Stimulated activated CD8-positive, alpha-beta memory T cell treated with anti-CD3 and anti-CD28 coated beads, Interleukin-12 subunit alpha, Interleukin-12 subunit beta, amount 100 ng/mL, for 4 hours (primary cell): ENCODE measurements at regions not wholly inside any gene's neighbourhood (a gene's known extent, or its start where the extent isn't known, plus 50 kb on each side); places are given as distances from the start of the nearest gene placed in this dataset.

Experiments
- DNase-seq: peaks from one replicate; pipeline ENCODE4 v3.0.0-alpha.2; 2020; ENCODE audit warnings: low read depth

DNA sequence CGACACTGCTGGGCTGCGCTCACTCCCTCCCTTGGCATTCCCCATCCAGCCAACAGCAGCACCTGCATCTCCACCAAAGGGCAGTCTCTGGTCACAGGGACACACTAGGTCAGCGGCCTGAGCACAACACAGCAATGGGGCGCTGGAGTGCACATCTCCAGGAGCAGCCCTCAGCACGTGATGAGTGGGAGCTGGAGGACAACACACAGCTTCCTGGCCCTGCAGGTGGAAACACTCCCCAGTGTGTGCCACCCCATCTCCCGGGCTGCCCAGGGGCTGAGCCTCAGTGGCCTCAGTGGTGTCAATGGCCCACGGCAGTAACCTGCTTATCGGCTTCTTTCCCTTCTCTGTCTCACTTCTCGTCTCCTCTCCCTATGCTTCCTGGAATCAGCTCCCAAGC is 96.8 kb upstream of the VSTM2B start:
- no peak for DNase-seq

DNA sequence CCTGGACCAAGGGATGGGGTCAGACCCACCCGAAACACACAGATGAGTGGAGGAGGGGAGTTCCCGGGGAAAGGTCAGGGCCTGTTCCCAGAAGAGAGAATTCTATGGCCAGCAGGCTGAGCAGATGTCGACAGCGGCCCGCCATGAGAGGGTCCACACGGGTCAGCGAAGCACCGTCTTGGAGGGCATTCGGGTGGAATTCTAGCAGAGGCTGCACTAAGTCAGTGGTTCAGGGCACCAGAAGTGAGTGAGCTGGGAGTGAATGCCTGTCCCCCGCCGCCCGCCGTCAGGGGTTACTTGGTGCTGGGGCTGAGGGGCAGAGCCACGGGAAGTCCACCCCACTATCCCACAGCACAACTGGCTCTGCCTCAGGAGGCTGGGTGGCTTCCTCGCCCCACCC is 96.2 kb upstream of the VSTM2B start:
- no peak for DNase-seq

DNA sequence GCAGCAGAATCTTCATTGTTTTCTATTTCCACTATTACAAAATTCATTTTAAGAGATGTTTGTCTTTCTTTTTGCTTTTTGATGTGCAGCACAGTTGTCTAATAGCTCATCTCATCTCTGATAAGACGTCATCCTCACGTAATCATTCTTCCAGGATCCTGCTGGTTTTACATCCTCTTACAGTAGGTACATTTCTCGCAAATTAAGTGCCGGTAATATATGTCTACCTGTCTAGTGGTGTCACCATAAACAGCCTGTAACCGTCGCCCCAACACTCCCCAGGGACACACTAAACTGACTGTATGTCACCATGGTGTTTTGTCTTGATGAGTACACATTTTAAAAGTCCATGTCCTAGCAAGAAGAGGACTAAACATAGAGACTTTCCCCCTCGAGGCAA is 94.5 kb upstream of the VSTM2B start:
- DNase-seq, result no peak

DNA sequence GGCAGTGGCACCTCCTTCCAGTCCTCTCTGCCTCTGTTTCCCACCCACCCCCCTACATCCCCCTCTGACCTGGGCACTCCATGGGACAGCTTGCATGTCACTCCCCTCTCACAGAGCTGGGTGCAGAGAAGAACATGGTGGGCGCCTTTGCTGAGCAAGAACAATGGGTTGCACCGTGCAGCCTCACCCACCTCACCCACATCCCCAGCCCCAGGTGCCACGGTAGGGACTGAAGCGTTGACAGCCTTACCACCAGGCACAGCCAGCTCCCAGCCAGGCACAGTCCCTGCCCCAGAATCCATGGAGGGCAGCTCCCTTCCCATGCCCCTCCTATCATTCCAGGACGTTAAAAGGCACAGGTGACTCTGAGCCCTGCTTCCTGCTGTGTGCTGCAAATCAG is 93.1 kb upstream of the VSTM2B start:
- DNase-seq, result no peak

DNA sequence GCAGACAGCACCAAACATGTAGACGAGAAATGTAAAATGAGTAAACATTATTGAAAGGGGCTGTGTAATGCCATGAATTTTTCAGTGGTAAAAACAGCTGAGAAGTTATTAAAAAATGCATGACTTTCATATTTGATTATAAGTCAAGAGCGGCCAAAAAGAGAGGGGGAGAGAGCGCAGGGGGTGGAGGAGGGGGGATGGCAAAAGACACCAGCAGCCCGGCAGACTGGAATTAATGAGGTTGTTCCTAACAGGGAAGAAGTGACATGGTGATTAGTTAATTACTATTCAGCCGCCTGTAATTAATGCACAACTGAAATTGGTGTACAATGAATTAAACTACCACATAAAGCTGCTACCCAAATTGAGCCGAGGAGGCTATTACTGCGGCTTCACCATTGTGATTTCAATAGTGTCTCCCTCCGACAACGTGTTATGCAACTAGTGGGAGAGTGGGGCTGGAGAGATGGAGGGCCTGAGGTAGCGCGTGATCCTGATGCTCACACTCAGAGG is 89.1 kb upstream of the VSTM2B start:
- no peak for DNase-seq

DNA sequence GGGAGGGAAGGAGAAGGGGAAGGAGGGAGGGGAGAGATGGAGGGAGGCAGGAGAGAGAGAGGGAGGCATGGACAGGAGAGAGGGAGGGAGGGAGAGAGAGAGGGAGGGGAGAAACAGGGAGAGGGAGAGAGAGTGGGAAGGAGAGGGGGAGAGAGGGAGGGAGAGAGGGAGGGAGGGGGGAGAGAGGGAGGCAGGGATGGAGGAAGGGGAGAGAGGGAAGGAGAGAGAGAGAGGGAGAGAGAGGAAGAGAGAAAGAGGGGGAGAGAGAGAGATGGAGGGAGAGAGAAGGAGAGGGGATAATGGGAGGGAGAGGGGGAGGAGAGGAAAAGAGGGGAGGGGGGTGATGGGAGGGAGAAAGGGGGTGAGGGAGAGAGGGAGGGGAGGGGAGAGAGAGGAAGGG is 86.8 kb upstream of the VSTM2B start:
- no peak for DNase-seq

DNA sequence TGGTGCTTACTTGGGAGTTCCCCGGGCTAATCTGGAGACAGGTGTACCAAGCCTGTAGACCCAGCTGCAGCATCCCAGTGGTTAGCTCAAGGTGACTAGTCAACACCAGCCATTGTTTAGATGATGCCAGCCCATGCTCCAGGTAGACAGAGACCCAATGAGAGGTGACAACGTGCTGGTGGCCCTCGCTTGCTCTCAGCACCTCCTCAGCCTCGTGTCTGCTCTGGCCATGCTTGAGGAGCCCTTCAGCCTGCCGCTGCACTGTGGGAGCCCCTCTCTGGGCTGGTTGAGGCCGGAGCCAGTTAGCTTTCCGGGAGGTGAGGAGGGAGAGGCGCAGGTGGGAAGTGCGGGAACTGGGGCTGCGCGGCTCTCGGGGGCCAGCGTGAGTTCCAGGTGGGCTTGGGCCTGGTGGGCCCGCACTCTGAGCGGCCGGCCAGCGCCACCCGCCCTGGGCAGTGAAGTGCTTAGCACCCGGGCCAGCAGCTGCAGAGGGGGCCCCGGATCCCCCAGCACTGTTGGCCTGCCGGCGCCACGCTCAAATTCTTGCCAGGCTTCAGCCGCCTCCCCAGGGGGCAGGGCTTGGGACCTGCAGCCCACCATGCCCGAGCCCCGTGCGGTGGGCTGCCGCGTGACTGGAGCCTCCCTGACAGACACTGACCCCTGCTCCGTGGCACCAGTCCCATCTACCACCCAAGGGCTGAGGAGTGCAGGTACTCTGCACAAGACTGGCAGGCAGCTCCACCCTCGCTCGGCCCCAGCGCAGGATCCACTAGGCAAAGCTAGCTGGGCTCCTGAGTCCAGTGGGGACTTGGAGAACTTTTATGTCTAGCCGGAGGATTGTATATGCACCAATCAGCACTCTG is 85.9 kb upstream of the VSTM2B start:
- no peak for DNase-seq

DNA sequence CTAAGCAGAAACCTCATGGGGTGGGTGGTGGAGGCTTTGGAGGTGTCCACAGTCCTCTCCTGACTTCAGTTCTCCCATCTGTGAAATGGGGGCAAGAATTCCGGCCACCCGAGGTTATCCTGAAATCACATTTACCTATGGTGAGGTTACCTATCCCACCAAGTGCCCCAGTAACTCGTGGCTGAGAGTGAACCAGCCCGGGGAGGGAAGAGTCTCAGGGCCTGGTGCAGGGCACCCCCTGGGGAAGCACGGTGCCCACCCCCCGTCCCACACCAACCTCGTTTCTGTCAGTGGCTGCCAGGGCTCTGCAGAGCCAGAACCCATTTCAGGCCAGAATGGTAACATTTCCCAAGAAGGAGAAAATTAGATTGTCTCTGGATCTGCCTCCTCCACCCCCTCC is 83.7 kb upstream of the VSTM2B start:
- no peak for DNase-seq

DNA sequence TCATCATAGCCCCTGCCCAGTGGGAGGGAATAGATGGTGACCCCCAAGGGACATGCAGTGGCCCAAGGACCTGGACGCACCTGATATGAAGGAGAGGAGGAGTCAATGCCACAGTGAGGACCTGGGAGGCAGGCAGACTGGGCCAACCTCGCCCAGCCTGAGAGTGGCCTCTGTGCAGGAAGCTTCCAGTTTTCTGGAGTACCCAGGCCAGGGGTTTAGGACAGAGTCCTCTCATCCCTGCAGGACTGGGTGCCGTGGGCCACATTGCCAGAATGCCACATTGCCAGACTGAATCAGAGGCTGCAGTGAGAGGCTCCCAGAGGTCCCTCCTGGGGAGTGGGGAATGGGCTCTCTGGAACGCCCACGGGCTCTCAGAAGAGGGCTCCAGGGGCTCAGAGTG is 82.9 kb upstream of the VSTM2B start:
- DNase-seq, result no peak

DNA sequence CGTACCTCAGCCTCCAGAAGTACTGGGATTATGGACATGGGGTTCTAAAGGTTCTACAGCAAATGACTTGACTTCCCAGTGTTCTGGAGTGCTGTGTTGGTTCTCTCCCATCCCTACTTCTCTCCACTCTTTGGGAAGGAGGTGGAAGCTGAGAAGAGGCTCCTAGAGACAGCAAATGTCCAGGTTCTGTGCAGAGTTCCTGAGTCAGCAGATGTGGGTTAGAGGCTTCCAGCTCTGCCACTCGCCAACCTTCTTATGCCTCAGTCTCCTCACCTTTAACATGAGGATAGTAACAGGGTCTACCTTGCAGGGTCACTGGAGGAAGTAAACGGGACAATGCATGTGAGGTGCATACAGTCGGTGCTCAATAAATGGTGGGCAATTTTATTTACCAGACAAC is 80.5 kb upstream of the VSTM2B start:
- no peak for DNase-seq

DNA sequence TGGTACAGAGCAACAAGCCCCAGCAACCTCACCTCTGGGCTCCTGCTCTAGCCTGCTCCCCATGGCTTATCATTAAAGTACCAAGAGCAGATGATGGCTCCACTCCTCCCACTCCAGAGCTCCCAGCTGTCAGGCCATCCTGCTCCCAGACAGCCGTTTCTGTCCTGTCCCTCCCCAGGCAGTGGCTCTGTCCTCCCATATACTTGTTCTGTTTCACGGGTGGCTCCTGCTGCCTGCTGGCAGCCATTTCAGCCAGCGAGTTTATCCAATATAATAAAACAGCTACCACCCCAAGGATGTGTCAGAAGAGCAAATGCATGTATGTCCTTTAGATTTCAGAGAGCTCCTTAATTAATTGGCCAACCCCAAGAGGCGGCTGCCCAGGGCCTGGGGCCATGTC is 79.4 kb upstream of the VSTM2B start:
- DNase-seq, result no peak

DNA sequence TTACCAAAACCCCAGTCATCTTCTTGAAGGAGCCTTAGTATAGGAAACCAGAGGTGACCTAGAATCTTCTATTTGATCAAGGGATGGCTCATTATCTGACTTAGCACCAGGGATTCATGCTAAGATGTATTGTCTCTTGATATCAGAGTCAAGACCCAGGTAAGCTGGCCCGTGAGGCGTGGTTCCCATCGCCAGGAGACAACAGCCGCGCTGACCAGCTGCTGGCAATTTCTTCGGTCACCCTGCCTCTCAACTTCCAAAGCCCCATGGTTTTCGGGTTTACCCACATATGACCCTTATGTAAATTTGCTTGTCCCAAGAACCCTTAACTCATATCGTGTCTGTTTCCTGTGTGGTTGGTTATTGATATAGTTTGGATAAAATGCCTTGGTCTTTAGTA is 77.7 kb upstream of the VSTM2B start:
- DNase-seq, result no peak

DNA sequence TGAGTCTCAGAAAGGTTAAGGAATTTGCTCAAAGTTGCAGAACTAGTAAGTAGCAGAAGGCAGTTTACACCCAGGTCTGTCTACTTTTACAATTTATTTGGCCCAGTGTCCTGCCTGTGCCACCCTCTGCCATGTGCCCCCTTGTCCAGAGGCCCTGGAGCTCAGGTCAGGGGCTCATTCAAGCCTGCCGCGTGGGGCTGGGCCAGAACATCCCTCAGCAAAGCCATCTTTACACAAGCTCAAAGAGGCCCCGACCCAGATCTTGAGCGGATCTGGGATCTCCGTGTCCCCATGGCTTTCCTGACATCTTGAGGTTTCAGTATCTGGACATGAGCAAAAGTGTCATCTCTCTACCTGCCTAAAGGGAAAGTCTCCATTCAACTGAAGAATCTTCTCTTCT is 76.4 kb upstream of the VSTM2B start:
- no peak for DNase-seq

DNA sequence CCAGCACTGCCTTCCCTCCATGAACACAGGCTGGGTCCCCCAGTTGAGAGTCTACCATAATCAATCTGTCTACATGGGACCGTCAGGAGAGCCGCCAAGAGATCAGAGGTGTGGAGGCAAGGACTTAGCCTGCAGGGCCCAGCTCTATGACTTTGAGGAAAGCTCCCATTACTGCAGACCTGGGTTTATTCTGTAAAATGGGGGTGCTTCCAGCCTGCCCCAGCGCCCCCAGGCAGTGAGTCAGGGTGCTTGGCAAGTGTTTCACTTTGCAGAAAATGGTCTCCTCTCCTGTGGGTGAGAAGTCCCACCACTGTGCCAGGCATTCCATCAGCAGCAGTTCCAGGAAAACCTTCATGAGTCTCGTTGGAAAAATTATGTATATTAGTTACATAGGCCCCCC is 75.5 kb upstream of the VSTM2B start:
- no peak for DNase-seq

DNA sequence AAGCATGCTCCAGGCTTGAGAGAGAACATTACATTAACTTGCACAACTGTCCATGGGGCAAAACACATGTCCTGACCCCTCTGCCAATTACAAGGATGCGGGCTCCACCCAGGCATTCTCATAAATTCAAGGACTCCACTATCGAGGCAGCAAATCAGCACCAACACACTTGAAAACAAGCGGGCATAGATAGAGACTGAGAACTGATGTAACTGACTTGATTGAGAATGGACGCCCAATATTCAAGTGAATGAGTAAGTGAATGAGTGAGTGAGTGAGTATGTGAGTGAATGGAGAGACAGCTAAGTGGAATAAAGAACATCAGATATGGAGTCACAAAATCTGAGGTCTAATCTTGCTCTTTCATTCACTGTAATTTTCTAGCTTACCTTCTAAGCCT is 75.0 kb upstream of the VSTM2B start:
- no peak for DNase-seq

DNA sequence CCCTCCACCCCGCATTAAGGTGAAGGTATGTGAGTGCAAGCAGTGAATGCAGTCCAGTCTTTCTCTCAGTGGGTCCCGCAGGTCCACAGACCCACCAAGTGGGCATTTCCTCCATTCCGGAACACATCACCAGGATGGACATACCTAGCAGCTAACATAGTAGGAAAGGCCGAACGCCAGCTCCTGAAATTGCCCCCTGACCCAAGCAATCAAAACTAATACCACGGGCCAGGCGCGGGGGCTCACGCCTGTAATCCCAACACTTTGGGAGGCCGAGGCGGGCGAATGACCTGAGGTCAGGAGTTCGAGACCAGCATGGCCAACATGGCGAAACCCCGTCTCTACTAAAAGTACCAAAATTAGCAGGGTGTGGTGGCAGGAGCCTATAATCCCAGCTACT is 71.7 kb upstream of the VSTM2B start:
- no peak for DNase-seq

DNA sequence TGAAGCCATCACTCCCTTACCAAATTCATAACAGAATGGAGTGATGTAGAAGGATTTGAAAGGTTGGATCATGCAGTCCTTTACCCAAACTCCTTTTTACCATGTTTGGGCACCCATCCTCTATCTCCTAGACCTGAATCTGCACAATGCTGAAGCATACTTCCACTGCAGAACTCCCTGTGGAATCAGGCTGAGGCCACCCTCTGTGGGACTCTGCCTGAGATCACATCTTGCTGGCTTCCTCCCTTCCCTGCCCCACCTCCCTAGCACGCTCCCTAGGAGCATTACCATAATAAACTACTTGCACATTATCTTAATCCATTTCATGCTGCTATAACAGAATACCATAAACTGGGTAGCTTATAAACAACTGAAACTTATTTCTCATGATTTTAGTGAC is 68.4 kb upstream of the VSTM2B start:
- no peak for DNase-seq

DNA sequence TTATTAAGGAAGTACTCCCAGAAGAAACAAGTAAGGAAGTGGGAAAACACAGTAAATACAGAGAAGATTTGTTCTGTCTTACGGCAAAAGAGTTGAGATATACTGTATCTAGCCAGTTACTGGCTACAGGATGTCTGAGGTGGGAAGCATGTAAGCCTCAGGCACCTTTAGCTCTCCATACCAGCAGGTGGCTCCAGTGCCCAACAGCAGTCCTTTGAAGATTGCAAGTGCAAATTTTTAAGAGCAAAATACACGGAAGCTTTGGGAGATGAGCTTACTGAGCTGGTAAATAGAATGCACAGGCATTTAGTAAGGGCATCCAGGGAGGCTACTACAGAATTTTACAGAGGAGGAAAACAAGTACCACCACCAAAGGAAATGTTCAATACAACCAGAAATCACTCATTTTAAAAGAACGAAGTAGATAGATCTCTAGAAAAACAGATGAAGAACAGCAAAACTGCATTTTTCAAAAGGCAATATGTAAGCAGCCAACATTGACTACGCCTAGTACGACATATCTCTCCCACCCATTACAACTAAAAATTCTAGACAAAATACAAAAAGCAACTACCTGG is 57.9 kb upstream of the VSTM2B start:
- DNase-seq, result no peak

DNA sequence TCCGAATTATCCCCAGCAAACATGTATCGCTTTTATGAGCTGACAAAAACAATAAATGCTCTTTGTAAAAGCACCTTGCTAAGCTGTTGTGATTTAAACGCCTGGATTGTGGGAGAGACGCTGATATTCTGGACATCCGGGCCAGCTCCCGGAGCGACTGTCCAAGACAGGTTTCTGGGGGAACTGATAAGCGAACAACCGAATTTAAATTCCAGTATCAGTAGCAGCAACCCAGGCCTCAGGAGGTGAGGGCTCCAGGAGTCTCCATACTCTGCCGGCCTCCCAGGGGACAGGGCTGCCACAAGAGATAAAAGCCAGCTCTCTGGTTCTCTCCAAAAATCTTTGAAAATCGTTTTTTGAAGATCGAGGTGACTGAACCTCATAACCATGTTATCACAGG is 50.3 kb upstream of the VSTM2B start:
- no peak for DNase-seq
